Stimulated activated naive CD4-positive, alpha-beta T cell treated with Interleukin-2 at 50 U/mL for 16 hours (primary cell): ENCODE measurements at regions not wholly inside any gene's neighbourhood (a gene's known extent, or its start where the extent isn't known, plus 50 kb on each side); places are given as distances from the start of the nearest gene placed in this dataset.
"Not testable (repeated sequence)": the region's sequence is repeated elsewhere in the genome, so short reads cannot be mapped to it uniquely, and the experiment has no call there.

Experiments
- DNase-seq: peaks from one replicate; lab custom pipeline; 2025; lab: John Stamatoyannopoulos, UW

DNA sequence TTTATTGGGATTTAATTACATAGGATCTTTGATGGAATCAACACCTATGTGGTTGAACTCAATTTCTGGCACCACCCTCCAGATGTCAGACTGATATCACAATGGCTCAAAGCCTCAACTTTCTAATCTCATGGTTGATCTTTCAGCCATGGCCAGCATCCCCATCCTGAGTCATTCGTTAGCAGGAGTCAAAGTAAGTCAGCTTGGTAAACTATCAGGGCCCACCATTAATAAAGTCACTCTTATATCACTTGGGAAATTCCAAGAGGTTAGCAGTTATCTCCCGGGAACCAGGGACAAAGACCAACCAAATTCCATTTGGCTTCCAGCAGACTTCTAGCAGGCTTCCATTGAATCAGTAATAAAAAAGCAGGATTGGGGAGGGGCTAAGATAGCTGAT is 50.7 kb upstream of the TNFSF4 start:
- DNase-seq: no peak

DNA sequence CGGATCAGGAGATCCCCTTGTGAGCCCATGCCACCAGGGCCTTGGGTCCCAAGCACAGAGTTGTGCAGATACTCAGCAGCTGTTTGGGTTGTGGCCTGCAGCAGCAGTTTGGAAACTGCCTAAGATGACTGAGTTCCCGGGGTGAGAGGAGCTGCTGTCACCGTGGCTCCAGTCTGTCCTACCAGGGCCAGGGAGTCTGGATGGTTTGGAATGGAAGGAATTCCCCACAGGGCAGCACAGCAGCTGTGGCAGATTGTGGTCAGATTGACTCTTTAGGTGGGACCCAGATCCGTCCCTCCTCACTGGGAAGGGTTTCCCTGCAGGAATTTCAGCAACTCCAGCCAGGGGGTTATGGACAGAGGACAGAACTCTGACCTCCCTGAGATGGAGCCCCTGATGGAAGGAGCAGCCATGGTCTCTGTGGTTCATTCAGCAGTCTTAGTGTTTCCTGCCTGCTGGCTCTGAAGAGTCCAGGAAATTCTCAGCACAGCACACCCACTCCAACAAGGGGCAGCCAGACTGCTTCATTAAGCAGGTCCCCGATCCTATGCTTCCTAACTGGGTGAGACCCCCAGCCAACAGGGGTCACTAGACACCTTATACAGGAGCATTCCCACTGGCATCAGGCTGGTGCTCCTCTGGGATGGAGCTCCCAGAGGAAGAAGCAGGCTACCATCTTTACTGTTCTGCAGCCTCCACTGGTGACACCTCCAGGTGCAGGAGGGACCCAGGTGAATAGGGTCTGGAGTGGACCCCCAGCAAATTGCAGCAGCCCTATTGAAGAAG is 51.5 kb upstream of the TNFSF4 start:
- DNase-seq: no peak

DNA sequence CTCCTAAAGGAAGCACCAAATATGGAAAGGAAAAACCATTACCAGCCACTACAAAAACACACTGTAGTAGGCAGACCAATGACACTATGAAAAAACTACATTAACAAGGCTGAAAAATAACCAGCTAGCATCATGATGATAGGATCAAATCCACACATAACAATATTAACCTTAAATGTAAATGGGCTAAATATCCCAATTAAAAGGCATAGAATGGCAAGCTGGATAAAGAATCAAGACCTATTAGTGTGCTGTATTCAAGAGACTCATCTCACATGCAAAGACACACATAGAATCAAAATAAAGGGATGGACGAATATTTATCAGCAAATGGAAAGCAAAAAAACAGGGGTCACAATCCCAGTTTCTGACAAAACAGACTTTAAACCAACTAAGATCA is 53.2 kb upstream of the TNFSF4 start:
- DNase-seq: not testable (repeated sequence)

DNA sequence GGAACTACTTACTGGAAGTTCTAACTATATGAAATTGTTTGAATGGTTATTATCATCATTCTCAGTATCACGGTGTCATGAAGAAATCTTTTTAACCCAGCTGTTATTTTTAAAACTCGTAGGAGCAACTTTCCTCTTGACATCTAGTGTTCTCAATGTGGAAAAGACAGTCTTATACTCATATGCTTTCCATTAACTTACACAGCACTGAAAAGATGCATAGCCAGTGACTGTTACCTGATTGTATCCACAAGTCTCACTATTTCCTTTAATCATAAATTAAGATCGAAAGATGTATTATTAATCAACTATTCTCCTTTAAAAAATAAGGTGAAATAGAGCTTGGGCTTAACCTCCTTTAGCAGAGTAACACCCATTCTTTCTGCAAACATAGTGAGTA is 59.7 kb upstream of the TNFSF4 start:
- no peak for DNase-seq

DNA sequence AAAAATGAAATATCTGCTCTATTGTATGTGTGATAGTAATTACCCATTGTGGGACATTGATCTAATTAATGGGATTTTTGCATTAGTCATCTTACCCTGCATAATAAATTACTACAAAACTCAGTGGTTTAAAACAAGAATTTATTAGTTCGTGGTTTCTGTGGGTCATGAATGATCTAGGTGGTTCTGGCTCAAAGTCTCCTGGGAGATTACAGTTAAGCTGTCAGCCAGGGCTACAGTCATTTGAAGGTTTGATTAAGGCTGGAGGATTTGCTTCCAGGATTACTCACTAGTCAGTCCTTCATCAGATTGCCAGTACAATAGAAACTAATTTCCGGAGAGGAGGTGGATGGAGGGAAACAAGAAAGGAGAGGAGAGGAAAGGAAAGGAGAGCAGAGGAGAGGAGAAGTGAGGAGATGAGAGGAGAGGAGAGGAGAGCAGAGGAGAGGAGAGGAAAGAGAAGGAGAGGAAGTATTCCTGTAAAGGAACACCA is 60.4 kb upstream of the TNFSF4 start:
- DNase-seq: no peak

DNA sequence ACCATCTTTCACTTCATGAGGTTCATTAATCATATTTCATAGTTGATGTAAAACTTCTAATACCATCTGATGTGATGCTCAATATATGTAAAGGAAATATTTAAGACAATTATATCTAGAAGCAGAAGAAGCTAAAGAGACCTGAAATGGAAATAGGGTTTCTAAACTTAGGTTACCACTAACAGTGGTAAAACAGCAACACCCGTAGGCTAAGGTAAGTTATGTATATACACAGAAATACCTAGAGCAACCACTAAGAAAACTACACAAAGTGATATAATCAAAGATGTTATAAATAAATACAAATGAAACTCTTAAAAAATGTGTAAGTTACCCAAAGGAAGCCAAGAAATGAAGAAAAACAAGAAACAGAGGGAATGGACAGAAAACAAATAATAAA is 61.1 kb upstream of the TNFSF4 start:
- no peak for DNase-seq

DNA sequence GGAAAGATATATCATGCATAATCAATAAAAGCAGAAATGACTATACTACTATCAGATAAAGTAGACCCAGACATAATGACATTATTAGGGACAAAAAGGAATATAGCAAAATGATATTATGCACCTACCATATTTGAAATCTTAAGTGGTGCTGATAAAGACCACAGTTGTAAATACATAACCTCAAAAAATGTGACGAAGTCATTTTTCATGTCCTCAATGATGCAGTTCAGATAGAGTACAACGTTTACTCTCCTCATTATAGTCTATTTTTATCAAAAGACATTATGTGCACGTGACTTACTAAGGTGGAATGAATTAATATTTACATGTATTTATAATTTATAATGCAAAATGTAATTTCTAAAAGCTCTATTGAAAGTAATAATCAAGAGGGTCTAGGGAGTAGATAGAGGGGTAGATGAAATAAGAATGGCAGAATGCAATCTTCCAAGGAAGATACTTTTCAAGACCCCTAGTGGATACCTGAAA is 61.7 kb upstream of the TNFSF4 start:
- no peak for DNase-seq

DNA sequence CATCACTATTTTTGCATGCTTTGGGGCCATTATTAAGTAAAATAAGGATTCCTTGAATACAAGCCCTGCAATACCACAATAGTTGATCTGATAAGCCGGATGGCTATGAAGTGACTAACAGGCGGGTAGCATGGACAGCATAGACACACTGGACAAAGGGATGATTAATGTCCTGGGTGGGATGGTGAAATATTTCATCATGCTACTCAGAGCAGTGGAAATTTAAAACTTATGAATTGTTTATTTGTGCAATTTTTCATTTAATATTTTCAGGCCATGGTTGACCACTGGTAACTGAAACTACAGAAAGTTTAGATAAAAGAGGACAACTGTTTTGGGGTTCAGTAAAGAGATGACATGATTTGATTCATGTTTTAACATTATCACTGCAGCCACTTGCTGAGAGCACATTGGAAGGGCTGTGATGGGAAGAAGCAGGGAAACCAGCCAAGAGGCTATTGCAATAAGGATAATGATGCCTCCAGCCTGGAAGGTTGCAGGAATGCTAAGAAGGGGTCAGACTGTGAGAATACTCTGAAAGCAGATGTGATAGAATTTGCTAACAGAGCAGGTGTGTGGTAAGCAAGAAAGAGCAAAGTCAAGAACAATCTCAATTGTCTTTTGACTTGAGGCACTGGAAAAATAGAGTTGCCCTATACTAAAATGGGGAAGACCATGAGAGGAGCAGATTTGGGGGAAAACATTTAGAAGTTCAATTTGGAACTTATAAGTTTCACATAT is 62.5 kb upstream of the TNFSF4 start:
- DNase-seq: no peak

DNA sequence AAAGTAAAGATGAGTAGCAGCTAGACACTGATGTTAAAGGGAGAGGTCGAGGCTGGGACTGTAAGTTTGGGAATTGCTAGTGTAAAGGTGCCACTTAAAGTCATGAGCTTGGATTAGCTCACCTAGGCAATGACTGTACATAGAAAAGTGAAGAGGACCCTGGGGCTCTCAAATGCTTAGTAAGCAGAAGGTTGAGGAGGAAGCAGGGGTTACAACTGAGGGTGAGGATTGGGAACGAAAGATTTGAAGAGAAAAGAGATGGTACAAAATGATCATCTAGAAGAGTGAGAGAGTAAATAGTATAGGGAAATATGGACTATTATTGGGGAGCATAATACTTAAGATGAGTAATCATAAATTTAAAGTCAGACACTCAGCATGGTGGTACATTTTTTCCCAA is 63.1 kb upstream of the TNFSF4 start:
- no peak for DNase-seq

DNA sequence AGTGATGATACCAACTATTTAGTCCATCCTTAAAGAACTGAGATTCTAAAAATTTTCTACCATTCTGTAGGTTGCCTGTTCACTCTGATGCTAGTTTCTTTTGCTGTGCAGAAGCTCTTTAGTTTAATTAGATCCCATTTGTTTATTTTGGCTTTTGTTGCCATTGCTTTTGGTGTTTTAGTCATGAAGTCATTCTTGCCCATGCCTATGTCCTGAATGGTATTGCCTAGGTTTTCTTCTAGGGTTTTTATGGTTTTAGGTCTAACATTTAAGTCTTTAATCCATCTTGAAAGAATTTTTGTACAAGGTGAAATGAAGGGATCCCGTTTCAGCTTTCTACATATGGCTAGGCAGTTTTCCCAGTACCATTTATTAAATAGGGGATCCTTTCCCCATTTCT is 63.9 kb upstream of the TNFSF4 start:
- DNase-seq: not testable (repeated sequence)

DNA sequence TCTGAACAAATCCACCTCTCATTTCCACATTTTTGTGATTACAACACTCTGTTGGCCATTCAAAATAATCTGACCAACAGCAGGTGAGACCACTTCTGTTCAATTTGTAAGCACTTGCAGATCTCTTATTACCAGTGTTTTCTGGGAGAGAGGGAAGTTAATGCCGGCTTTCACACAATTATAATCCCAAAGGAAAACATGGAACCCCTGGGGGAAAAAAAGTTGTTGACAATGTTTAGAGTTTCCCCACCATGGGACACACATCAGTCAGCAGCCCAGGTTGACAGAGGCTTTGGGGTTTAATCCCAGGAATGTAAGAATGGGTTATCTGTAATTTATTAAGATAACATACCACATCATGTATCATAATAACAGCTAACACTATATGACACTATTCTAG is 68.4 kb upstream of the TNFSF4 start:
- no peak for DNase-seq

DNA sequence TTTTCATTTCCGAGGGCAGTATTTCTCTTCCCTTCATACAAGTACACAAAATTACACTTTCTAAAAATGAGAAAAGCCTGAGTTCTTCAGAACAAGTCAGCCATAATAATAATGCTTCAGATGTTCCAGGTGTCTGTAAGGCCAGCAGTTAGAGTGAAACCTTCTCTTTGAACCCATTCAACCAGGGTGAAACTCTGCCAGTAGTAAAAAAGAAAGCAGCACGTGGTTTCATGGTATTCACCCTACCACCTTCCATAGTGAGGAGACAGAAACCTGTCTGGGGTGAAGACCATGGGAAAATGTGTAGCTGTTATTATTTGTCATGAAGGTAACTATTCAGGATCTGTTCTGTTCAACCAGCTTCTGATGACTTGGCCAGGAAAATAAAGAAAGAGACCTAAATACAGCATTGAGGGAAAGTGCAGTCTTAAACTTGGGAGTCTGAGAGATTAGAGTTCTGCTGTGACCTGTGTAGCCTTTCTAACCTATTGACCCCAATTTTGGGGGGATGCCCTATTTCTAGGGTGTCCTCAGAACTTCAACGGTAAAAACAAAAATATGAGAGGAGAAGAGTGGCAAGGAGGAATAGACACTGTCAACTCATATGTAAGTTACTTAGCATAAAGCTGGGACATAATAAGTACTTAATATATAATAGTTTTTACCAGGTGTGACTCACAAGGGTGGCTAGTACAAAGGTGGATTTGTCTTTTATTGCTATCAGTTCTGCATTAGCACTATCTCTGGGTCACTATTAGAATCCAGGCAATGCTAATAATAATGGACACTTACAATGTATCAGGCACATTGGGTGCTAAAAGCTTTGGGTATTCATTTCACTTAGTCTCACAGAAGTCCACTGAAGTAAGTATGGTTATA is 70.0 kb upstream of the TNFSF4 start:
- DNase-seq: no peak

DNA sequence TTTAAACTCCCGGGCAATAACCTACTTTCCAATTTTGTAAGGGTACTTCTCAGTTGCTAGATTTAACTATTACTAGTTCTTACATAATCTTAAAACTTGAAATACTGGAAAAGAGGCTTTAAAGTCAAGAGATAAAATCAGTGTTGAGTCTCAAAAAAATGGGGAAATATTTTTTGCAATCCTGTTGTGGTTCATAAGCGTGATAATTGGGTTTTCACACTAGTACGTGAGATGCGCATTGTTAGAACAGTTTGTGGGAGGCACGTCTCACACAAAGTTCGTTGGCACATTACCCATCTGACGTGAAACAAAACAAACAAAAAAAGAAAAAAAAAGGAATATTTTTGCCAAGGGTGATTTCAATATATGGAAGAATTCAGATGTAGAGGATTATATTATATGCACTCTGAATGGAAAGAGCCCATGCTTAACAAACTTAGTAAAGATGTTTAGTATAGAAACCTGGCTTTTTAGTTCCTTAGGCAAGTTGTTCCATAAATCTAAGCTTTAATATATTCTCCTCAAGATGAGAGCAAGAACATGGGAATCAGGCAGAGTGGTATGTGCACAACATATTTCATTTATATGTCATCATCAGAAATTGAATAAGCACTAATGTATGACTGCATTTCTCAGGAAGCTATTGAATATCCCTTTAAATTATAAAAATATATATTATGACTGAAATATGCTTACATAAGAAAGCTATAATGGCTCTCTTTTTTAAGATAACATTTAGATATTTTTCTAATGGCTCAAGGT is 73.9 kb upstream of the TNFSF4 start:
- DNase-seq: no peak

DNA sequence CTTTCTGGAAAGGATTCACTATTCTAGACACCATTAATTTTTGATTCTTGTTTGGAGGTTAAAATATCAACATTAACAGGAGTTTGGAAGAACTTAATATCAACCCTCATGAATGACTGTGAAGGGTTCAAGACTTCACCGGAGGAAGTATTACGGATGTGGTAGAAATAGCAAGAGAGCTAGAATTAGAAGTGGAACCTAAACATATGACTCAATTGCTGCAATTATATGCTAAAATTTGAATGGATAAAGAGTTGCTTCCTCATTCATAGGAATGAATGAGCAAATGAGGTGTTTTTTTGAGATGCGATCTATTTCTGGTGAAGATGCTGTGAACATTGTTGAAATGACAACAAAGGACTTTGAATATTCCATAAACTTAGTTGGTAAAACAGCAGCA is 77.9 kb upstream of the TNFSF4 start:
- DNase-seq: no peak

DNA sequence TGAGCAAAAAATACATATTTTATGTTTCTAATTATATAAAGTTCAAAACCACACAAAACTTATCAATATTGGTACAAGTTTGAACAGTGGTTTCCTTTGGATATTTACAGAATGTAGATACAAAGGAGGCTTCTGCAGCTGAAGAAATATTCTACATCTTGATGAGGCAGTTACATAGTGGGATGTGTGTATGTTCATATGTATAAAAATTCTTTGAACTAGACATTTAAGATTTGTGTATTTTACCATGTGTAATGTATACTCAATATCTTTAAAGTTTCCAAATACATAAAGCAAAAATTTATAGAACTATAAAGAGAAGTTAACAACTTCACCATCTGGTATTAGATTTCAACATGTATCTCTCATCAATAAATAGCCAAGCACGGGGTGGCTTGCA is 80.7 kb upstream of the TNFSF4 start:
- no peak for DNase-seq

DNA sequence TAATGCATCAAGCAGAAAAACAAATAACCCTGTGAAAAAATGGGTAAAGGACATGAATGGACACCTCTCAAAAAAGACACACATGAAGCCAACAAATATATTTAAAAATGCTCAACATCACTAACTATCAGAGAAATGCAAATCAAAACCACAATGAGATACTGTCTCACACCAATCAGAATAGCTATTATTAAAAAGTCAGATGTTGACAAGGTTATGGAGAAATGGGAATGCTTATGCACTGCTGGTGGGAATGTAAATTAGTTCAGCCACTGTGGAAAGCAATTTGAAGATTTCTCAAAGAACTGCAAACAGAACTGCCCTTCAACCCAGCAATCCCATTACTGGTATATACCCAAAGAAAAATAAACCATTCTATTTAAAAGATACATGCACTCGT is 86.6 kb upstream of the TNFSF4 start:
- no peak for DNase-seq

DNA sequence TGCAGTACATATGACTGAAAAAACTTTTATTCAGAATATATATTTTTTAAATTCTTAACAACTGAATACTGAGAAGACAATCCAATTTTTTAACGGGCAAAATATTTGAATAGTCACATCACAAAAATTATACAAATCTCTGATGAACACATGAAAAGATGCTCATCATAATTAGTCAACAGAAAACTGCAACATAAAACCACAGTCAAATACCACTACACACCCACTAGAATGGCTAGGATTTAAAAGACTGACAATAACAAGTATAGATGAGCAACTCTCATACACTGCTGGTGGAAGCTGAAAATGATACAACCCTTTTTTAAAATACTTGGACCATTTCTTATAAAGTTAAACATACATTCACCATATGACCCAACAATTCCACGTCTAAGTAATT is 87.7 kb upstream of the TNFSF4 start:
- no peak for DNase-seq

DNA sequence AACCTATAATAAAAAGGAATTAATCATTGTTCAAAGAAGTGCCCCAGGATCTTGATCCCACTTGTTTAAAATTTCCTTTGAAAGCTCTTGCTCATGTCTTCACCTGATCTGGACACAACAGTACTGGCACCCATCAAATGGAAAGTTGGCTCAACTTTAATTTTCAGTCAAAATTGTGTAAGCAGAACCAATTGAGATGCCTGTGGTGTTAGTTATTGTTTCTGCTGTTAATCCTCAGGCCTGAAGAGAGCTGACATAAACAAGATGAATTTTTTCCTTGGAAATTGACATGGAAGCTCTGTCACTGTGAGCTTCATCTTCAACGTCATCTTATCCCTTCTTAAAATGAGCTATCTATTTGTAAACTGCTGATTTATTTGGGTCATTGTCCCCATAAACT is 88.3 kb upstream of the TNFSF4 start:
- no peak for DNase-seq

DNA sequence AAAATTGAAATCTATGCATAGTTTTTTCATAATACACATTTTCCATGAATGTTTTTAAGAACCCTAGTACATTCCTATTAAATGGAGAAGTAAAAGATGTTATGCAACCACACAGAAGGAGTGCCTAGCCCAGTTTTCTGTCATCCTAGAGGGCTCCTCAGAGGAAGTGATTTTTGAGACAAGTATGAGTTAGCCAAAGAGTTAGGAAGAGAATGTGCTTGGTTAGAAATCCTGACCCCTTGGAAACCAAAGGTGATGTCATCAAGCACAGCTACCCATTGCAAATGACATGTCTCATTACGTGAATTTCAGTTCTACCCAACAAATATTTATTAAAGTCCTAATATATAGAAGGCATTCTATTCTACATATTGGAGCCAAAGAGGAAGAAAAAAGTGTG is 88.9 kb upstream of the TNFSF4 start:
- no peak for DNase-seq

DNA sequence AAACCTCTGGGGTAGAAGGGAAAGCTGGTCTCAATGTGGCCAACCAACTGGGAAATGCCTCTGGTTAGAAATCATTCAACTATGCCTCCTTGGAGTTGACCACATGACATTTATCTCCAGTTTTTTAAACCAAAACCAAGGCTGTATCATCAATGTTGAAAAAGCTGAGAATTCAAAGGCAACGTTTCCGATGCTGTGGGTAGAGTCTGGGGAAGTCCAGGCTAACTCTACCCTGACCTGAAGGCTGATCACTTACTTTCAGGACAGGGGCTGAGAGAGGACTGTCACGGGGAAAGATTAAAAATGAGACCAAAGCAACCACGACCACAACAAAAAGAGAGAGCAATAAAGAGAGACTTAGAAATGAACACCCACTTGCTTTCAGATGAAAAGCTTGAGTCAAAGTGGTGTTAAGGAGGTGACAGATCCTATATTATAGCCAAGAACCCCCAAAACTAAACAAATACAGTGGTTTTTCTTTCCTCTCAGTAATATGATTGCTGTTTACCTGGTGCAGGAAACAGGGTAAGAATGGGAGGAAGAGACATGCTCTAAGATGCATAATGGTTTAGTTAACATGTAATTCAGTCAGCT is 90.8 kb upstream of the TNFSF4 start:
- peak; percentile 34 for DNase-seq
